ENCODE measurements at regions not wholly inside any gene's neighbourhood (a gene's known extent, or its start where the extent isn't known, plus 50 kb on each side); places are given as distances from the start of the nearest gene placed in this dataset.

DNA sequence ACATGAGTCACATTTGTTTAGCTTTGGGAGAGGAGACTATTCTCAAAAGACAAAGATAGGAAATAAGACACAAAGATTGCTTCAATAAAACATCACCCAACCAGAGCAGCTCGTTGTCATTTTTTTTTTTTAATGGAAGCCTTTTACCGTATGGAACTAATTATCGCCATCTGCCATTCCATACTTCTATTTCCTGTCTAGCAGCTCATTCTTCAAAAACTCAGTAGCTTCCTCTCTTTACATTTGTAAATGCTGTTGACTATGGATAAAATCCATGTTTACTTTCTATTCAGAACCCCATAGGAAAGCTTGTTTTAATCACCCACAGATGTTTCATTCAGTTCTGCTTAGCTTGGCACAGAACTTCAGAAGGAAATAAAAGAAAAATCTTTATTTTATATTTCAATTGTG lies 110.0 kb upstream of the PSMD7 start:
- TF ChIP-seq, protein P1, sequence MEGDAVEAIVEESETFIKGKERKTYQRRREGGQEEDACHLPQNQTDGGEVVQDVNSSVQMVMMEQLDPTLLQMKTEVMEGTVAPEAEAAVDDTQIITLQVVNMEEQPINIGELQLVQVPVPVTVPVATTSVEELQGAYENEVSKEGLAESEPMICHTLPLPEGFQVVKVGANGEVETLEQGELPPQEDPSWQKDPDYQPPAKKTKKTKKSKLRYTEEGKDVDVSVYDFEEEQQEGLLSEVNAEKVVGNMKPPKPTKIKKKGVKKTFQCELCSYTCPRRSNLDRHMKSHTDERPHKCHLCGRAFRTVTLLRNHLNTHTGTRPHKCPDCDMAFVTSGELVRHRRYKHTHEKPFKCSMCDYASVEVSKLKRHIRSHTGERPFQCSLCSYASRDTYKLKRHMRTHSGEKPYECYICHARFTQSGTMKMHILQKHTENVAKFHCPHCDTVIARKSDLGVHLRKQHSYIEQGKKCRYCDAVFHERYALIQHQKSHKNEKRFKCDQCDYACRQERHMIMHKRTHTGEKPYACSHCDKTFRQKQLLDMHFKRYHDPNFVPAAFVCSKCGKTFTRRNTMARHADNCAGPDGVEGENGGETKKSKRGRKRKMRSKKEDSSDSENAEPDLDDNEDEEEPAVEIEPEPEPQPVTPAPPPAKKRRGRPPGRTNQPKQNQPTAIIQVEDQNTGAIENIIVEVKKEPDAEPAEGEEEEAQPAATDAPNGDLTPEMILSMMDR (IDR thresholded peaks at IDR 0.05 in 8 of 11, conservative IDR thresholded peaks at IDR 0.05 in 3 of 11), result no peak
- no peak for TF ChIP-seq POLR2A (IDR thresholded peaks at IDR 0.05)
- TF ChIP-seq POLR2AphosphoS5 (IDR thresholded peaks at IDR 0.05), result no peak

Data from spleen (tissue), 7 donors.